ENCODE measurements at regions not wholly inside any gene's neighbourhood (a gene's known extent, or its start where the extent isn't known, plus 50 kb on each side); places are given as distances from the start of the nearest gene placed in this dataset.

DNA sequence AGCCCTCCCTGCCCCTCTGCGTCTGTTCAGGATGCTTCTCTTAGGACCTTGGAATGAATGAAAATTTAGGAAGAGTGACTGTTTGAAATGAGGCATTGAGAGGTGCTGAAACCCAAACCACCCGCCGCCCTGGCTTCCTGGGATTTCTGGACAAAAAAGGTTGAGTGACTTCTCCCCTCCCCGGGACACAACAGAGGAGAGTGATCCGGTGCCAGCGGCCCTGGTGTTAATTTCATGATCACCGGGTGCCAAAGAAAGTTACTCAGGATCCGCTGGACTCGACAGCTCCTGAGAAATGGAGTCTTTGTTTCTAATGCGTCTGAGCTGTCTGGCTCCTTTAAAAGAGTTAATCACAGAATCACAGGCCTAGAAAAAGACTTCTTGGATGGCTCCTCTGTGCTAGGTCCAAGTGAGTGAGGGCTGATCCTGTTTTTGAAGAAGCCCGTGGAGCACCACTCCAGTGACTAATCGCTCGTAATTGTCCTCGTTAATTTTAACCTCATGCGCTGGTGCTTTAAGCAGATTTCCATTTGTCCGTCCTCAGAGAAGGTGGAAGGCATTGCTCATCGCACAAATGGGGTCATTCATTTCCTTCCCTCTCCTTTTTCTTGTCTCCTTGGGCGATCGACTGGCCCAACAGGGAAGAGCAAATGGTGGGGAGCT is 144.4 kb upstream of the ZFHX3 start:
- no peaks in the 10 kb centered on the region for H3K36me3 ChIP-seq (ENCODE audit: control insufficient read depth, insufficient read depth, low read length)
- no peaks in the 10 kb centered on the region for H3K79me2 ChIP-seq
- TF ChIP-seq, protein P1, sequence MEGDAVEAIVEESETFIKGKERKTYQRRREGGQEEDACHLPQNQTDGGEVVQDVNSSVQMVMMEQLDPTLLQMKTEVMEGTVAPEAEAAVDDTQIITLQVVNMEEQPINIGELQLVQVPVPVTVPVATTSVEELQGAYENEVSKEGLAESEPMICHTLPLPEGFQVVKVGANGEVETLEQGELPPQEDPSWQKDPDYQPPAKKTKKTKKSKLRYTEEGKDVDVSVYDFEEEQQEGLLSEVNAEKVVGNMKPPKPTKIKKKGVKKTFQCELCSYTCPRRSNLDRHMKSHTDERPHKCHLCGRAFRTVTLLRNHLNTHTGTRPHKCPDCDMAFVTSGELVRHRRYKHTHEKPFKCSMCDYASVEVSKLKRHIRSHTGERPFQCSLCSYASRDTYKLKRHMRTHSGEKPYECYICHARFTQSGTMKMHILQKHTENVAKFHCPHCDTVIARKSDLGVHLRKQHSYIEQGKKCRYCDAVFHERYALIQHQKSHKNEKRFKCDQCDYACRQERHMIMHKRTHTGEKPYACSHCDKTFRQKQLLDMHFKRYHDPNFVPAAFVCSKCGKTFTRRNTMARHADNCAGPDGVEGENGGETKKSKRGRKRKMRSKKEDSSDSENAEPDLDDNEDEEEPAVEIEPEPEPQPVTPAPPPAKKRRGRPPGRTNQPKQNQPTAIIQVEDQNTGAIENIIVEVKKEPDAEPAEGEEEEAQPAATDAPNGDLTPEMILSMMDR (IDR thresholded peaks at IDR 0.05), result no peak
- no peaks in the 10 kb centered on the region for H3K27me3 ChIP-seq (ENCODE audit: control insufficient read depth, insufficient read depth, low read length)
- H3K27ac ChIP-seq, result no peak overlapping the region
- H3K9me3 ChIP-seq (ENCODE audit: control insufficient read depth, low read length), result no peaks in the 10 kb centered on the region
- H3K4me3 ChIP-seq (ENCODE audit: low read depth, low read length), result no peak overlapping the region
- H2AFZ ChIP-seq, result no peak overlapping the region
- no peak overlapping the region for H3K4me2 ChIP-seq (ENCODE audit: low read length)
- H3K4me1 ChIP-seq, result peaks cover 2% of the 10 kb centered on the region
- H3K9ac ChIP-seq, result no peak overlapping the region

DNA sequence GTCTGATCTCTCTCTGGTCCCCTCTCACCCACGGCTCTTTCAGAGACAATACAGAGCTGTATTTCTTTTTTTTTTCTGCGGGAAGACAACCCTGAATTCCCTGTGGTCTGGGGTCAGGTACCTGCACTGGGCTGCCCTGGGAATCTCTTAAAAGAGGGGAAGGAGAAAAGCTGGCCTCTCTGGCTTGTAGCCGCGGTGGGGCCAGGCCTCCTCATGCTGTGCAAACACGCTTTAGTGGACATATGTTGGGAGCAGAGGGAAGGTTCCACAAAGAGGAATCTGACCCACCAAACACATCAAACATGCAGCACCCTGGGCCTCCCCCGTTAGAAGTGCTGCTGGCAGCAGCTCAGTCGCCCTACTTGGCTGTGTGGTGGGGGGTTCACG is 143.7 kb upstream of the ZFHX3 start:
- no peak overlapping the region for H2AFZ ChIP-seq
- no peak overlapping the region for H3K4me2 ChIP-seq (ENCODE audit: low read length)
- peaks cover 2% of the 10 kb centered on the region for H3K4me1 ChIP-seq
- H3K27me3 ChIP-seq (ENCODE audit: control insufficient read depth, insufficient read depth, low read length), result no peaks in the 10 kb centered on the region
- no peak overlapping the region for H3K27ac ChIP-seq
- no peaks in the 10 kb centered on the region for H3K36me3 ChIP-seq (ENCODE audit: control insufficient read depth, insufficient read depth, low read length)
- H3K4me3 ChIP-seq (ENCODE audit: low read depth, low read length), result no peak overlapping the region
- H3K9me3 ChIP-seq (ENCODE audit: control insufficient read depth, low read length), result no peaks in the 10 kb centered on the region
- no peaks in the 10 kb centered on the region for H3K79me2 ChIP-seq
- TF ChIP-seq, protein P1 (IDR thresholded peaks at IDR 0.05), result no peak
- H3K9ac ChIP-seq, result no peak overlapping the region

DNA sequence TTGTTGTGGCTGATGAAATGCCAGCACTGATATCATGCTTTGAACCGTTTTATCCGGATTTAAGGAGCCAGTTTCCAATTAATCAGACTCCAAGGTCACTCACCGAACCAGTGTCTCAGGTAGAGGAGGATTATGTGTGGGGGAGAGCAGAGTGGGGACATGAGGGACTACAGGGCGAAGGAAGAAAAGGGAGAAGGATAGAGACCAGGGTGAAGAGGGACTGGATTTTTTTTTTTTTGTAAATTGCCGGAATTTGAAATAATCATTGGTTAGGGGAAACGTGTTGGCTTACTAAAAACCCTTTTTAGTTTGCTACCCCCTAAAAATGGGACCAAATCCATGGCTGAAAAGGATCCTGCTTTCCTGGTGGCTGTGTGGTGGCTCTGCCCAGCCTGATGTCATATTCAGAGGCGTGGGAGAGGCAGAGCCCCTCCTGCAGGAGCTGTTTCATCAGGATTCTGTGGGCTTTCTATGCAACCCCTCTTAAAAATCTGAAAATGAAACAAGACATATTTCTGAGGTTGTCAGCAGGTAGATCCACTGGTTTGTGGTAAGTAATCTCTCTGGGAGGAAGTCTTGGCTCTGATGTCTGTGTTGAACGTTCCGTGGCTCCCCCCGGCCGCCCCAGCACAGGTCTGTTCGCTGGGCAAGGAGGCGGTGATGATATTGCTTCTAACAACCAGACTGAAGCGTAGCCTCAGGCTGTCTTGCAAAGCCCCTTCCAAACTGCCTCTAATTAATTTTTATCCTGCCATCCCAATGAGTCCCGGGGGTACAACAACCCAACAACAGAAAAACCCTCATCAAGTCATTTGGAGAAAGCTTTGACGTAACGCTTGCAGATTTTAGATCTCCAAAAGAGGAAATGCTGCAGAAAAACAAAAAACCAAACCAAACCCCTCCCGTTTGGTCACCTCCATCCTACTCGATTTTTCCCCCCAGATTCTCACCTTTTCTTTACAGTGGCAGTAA is 143.0 kb upstream of the ZFHX3 start:
- no peak overlapping the region for H2AFZ ChIP-seq
- no peak overlapping the region for H3K4me2 ChIP-seq (ENCODE audit: low read length)

DNA sequence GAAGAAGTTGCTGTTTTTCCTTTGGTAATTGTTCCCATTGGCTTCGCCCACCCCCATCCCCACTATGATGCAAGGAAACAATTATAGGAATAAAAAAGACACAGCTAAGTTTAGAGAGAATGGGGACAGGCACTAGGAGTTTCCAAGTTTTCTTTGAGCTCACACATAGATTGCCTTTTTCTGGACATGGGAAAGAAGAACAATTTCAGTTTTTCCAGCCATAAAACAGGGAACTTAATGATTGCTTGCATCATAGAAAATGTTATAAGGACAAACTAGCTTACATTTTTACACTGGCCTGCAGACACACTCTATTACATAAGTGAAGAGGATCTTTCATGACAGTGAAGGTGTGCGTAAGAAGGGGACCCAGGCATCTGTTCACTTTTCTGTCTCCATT is 142.3 kb upstream of the ZFHX3 start:
- Histone ChIP-seq H3K9me3 (ENCODE audit: control insufficient read depth, low read length) (no peaks in the 10 kb centered on the region), H2AFZ (no peak overlapping the region), H3K9ac (no peak overlapping the region), H3K4me1 (no peaks in the 10 kb centered on the region), H3K27ac (no peak overlapping the region), H3K4me2 (ENCODE audit: low read length) (no peak overlapping the region), H3K79me2 (no peaks in the 10 kb centered on the region), H3K36me3 (ENCODE audit: control insufficient read depth, insufficient read depth, low read length) (no peaks in the 10 kb centered on the region), H3K4me3 (ENCODE audit: low read depth, low read length) (no peak overlapping the region), H3K27me3 (ENCODE audit: control insufficient read depth, insufficient read depth, low read length) (no peaks in the 10 kb centered on the region)
- TF ChIP-seq, protein P1 (IDR thresholded peaks at IDR 0.05), result no peak

More for the DNA sequence above, 143.0 kb upstream of the ZFHX3 start:
- Histone ChIP-seq H3K79me2 (no peaks in the 10 kb centered on the region), H3K36me3 (ENCODE audit: control insufficient read depth, insufficient read depth, low read length) (no peaks in the 10 kb centered on the region), H3K27ac (no peak overlapping the region), H3K27me3 (ENCODE audit: control insufficient read depth, insufficient read depth, low read length) (no peaks in the 10 kb centered on the region), H3K9me3 (ENCODE audit: control insufficient read depth, low read length) (no peaks in the 10 kb centered on the region), H3K4me1 (no peaks in the 10 kb centered on the region), H3K4me3 (ENCODE audit: low read depth, low read length) (no peak overlapping the region), H3K9ac (no peak overlapping the region)
- TF ChIP-seq, protein P1 (IDR thresholded peaks at IDR 0.05), result no peak
